ENCODE measurements at regions not wholly inside any gene's neighbourhood (a gene's known extent, or its start where the extent isn't known, plus 50 kb on each side); places are given as distances from the start of the nearest gene placed in this dataset.

DNA sequence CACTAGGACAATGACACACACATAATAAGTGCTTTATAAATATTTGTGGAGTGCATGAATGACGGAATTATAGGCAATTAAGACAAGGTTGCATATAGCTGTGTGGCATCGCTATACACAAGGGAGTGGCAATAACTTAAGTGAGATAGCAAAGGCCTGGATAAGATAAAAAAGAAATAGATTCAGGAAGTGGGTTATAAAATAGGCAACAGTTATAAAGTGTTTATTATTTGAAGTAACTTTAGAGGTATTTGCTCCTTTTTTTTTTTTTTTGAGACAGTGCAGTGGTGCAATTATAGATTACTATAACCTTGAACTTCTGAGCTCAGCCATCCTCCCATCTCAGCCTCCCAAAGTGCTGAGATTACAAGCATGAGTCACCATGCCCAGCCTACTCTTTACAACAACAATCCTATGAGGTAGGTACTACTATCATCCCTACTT, 75.9 kb upstream of the LOC128125822 start:
- TF ChIP-seq, protein P1, sequence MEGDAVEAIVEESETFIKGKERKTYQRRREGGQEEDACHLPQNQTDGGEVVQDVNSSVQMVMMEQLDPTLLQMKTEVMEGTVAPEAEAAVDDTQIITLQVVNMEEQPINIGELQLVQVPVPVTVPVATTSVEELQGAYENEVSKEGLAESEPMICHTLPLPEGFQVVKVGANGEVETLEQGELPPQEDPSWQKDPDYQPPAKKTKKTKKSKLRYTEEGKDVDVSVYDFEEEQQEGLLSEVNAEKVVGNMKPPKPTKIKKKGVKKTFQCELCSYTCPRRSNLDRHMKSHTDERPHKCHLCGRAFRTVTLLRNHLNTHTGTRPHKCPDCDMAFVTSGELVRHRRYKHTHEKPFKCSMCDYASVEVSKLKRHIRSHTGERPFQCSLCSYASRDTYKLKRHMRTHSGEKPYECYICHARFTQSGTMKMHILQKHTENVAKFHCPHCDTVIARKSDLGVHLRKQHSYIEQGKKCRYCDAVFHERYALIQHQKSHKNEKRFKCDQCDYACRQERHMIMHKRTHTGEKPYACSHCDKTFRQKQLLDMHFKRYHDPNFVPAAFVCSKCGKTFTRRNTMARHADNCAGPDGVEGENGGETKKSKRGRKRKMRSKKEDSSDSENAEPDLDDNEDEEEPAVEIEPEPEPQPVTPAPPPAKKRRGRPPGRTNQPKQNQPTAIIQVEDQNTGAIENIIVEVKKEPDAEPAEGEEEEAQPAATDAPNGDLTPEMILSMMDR (conservative IDR thresholded peaks at IDR 0.05 in 1 of 2, IDR thresholded peaks at IDR 0.05 in 1 of 2; ENCODE audit: extremely low read depth in 1 of 2, insufficient read depth in 1 of 2, low read depth in 1 of 2, low read length in 2 of 2): no peak
- TF ChIP-seq EZH2 (IDR thresholded peaks at IDR 0.05; ENCODE audit: borderline replicate concordance, low read length): no peak

Measured in mammary epithelial cell (primary cell).